Stimulated activated CD4-positive, alpha-beta T cell treated with anti-CD3 and anti-CD28 coated beads, TNF-alpha, amount 100 ng/mL, for 4 hours (primary cell): ENCODE measurements at regions not wholly inside any gene's neighbourhood (a gene's known extent, or its start where the extent isn't known, plus 50 kb on each side); places are given as distances from the start of the nearest gene placed in this dataset.

Experiments used
- DNase-seq, 3 experiments: peaks; one replicate each; pipeline ENCODE4 v3.0.0-alpha.2; 2020; ENCODE audit warnings: low read depth in 3 of 3

- DNase-seq: peak in 1 of 3 experiments; percentile 14
Observed at GRCh38 chr16:79334127-79334526, 266.4 kb downstream of the MAF start.

GRCh38 chr16:79331066-79331465 is 269.5 kb downstream of the MAF start:
- DNase-seq: no peak

GRCh38 chr16:79329967-79330366 is 270.6 kb downstream of the MAF start:
- no peak for DNase-seq

- no peak for DNase-seq
Observed at GRCh38 chr16:79329166-79329521, 271.4 kb downstream of the MAF start.

GRCh38 chr16:79328402-79329165 is 272.0 kb downstream of the MAF start:
- no peak for DNase-seq

GRCh38 chr16:79327836-79328235 is 272.7 kb downstream of the MAF start:
- no peak for DNase-seq

- no peak for DNase-seq
Observed at GRCh38 chr16:79326549-79326948, 274.0 kb downstream of the MAF start.

- no peak for DNase-seq
Observed at GRCh38 chr16:79325226-79325945, 275.2 kb downstream of the MAF start.

- DNase-seq: no peak
Observed at GRCh38 chr16:79320956-79321355, 279.6 kb downstream of the MAF start.

GRCh38 chr16:79318143-79318899 is 282.2 kb downstream of the MAF start:
- DNase-seq: no peak

GRCh38 chr16:79317521-79317920 is 283.0 kb downstream of the MAF start:
- no peak for DNase-seq

- no peak for DNase-seq
Observed at GRCh38 chr16:79317026-79317425, 283.5 kb downstream of the MAF start.

- peak; percentile 17 to 40 (median 18) for DNase-seq
Observed at GRCh38 chr16:79316004-79316458, 284.5 kb downstream of the MAF start.

GRCh38 chr16:79312502-79312901 is 288.0 kb downstream of the MAF start:
- no peak for DNase-seq

GRCh38 chr16:79310710-79311109 is 289.8 kb downstream of the MAF start:
- DNase-seq: no peak

GRCh38 chr16:79309606-79310005 is 290.9 kb downstream of the MAF start:
- no peak for DNase-seq

GRCh38 chr16:79307214-79307613 is 293.3 kb downstream of the MAF start:
- no peak for DNase-seq

GRCh38 chr16:79305074-79305473 is 295.5 kb downstream of the MAF start:
- DNase-seq: no peak

GRCh38 chr16:79303959-79304387 is 296.6 kb downstream of the MAF start:
- DNase-seq: no peak

- DNase-seq: no peak
Observed at GRCh38 chr16:79303206-79303605, 297.3 kb downstream of the MAF start.

GRCh38 chr16:79302731-79303130 is 297.8 kb downstream of the MAF start:
- no peak for DNase-seq

- DNase-seq: no peak
Observed at GRCh38 chr16:79301051-79301450, 299.5 kb downstream of the MAF start.
